ENCODE measurements at regions not wholly inside any gene's neighbourhood (a gene's known extent, or its start where the extent isn't known, plus 50 kb on each side); places are given as distances from the start of the nearest gene placed in this dataset.

DNA sequence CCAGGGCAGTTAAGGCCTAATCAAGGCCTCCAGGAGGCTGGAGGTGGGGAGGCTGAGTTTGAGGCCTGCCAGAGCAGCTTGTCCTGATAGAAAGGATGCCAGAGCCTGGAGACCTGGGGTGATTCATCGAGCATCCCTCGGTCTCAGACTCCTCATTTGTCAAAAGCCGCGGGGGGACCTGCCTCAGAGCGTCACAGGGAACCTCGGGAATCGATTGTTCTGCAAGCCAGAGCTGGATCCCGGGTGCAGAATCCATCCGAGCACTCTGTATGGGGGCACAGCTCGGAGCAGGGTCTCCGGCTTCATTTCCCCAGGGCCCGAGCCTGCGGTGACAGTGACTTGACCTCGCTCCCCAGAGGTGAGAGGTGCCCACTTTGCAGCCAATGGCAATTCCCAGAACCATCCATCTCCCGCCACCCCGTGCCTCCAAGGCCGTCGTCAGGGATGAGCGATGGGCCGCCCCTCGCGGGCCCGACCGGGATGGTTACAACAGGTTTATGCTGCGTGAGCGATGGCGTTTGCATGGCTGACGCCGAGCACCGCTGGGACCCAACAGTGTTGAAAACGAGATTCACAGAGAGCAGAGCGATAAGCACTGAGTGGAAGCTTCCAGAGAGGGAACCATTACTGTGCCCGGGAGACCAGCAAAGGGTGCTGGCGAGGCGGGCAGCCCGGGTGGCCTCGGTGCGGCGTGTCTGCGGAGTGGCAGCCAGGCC is 117.1 kb upstream of the GSE1 start:
- Histone ChIP-seq H3K27me3 (ENCODE audit: control insufficient read depth, insufficient read depth, low read length) (no peaks in the 10 kb centered on the region), H3K27ac (ENCODE audit: low read length) (no peak overlapping the region), H3K9me3 (ENCODE audit: control insufficient read depth, insufficient read depth, low read length) (no peaks in the 10 kb centered on the region), H3K36me3 (ENCODE audit: control insufficient read depth, insufficient read depth, low read length) (no peaks in the 10 kb centered on the region), H3K4me1 (ENCODE audit: control insufficient read depth, insufficient read depth, low read length) (peaks cover 14% of the 10 kb centered on the region), H3K4me3 (ENCODE audit: low read length) (no peak overlapping the region)
- Mint-ChIP-seq H3K4me3 (no peak overlapping the region), H3K27me3 (ENCODE audit: low read depth in 2 of 2) (peaks cover 0 to 3% of the 10 kb centered on the region in 2 donors), H3K36me3 (no peaks in the 10 kb centered on the region), H3K9me3 (no peaks in the 10 kb centered on the region), H3K4me1 (peaks cover 0 to 15% of the 10 kb centered on the region in 2 donors), H3K27ac (no peak overlapping the region)
- TF ChIP-seq, protein P1, sequence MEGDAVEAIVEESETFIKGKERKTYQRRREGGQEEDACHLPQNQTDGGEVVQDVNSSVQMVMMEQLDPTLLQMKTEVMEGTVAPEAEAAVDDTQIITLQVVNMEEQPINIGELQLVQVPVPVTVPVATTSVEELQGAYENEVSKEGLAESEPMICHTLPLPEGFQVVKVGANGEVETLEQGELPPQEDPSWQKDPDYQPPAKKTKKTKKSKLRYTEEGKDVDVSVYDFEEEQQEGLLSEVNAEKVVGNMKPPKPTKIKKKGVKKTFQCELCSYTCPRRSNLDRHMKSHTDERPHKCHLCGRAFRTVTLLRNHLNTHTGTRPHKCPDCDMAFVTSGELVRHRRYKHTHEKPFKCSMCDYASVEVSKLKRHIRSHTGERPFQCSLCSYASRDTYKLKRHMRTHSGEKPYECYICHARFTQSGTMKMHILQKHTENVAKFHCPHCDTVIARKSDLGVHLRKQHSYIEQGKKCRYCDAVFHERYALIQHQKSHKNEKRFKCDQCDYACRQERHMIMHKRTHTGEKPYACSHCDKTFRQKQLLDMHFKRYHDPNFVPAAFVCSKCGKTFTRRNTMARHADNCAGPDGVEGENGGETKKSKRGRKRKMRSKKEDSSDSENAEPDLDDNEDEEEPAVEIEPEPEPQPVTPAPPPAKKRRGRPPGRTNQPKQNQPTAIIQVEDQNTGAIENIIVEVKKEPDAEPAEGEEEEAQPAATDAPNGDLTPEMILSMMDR (IDR thresholded peaks at IDR 0.05) = no peak
- DNase-seq (no peak), ATAC-seq (no peak)
- intact Hi-C loops (cut with micrococcal nuclease) = no loop called here
- 95% methylated on average over 40 of the region's 40 CpGs for WGBS (ENCODE audit: insufficient coverage)

DNA sequence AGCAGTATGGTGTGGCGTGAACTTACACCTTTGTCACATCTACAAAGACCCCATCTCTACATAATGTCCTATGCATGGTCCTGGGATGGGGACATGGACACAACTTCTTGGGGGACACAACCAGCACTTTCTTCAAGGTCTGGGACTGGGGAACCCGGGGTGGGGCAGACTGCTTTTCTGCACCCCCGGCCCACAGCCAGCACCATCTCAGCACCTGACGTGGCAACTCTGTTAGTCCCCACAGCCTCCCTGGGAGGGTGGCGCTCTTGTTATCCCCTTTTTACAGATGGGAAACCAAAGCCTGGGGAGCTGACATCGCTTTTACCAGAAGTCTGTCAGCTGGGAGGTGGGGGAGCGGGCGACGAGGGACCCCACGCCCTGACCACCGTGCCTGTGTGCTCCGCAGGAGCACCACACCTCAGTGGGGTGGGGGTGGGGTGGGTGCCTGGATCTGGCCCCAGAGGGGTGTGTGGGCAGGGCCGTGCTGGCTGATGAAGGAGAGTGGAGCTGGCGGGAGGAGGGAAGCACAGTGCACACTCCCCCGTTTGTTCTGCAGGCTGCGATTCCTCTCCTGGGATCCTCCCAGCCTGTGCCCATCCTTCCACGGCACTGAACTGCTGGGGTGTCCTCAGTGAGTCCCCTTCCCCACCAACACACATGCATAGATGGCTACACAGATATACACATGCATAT is 115.4 kb upstream of the GSE1 start:
- H3K4me3 ChIP-seq (ENCODE audit: low read length) = no peak overlapping the region
- no peak overlapping the region for H3K4me3 Mint-ChIP-seq

DNA sequence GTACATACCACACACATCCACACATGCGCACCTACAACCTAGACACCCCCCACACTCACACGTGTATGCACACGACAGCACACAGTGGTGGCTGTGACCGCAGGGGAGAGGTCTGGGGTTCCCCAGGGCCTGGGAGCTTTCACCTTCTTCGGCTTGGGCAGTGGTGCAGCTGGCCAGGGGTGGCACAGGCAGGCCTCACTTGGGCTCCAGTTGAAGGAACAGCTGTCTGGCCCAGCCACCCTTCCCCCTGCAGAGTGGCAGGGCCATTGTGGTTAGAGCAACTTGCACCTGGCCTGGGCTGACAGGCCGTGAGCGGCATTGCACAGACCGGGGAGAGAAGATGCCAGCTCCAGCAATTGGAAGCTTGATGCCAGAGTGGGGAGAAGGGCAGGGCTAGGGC is 114.5 kb upstream of the GSE1 start:
- Mint-ChIP-seq H3K36me3 (no peaks in the 10 kb centered on the region), H3K9me3 (no peaks in the 10 kb centered on the region), H3K27ac (no peak overlapping the region), H3K27me3 (ENCODE audit: low read depth in 2 of 2) (peaks cover 0 to 3% of the 10 kb centered on the region in 2 donors), H3K4me1 (peaks cover 0 to 9% of the 10 kb centered on the region in 2 donors), H3K4me3 (no peak overlapping the region)
- ATAC-seq = peak; percentile 25 to 87 (median 71)
- intact Hi-C loops (cut with micrococcal nuclease) = no loop called here
- Histone ChIP-seq H3K4me1 (ENCODE audit: control insufficient read depth, insufficient read depth, low read length) (peaks cover 6% of the 10 kb centered on the region), H3K27me3 (ENCODE audit: control insufficient read depth, insufficient read depth, low read length) (no peaks in the 10 kb centered on the region), H3K4me3 (ENCODE audit: low read length) (no peak overlapping the region), H3K36me3 (ENCODE audit: control insufficient read depth, insufficient read depth, low read length) (no peaks in the 10 kb centered on the region), H3K9me3 (ENCODE audit: control insufficient read depth, insufficient read depth, low read length) (no peaks in the 10 kb centered on the region), H3K27ac (ENCODE audit: low read length) (no peak overlapping the region)
- 23% methylated on average over 8 of the region's 8 CpGs for WGBS (ENCODE audit: insufficient coverage)
- DNase-seq = peak in 1 of 2 donors; percentile 23
- TF ChIP-seq, protein P1 (IDR thresholded peaks at IDR 0.05) = no peak

More for the DNA sequence above, 115.4 kb upstream of the GSE1 start:
- H3K27me3 Mint-ChIP-seq (ENCODE audit: low read depth in 2 of 2) = peaks cover 0 to 3% of the 10 kb centered on the region in 2 donors
- H3K36me3 ChIP-seq (ENCODE audit: control insufficient read depth, insufficient read depth, low read length) = no peaks in the 10 kb centered on the region
- no peaks in the 10 kb centered on the region for H3K27me3 ChIP-seq (ENCODE audit: control insufficient read depth, insufficient read depth, low read length)
- no peak overlapping the region for H3K27ac ChIP-seq (ENCODE audit: low read length)
- intact Hi-C loops (cut with micrococcal nuclease) = no loop called here
- H3K4me1 Mint-ChIP-seq = peaks cover 0 to 9% of the 10 kb centered on the region in 2 donors
- no peaks in the 10 kb centered on the region for H3K9me3 ChIP-seq (ENCODE audit: control insufficient read depth, insufficient read depth, low read length)
- WGBS (ENCODE audit: insufficient coverage) = 77% methylated on average over 17 of the region's 17 CpGs
- H3K9me3 Mint-ChIP-seq = no peaks in the 10 kb centered on the region
- H3K36me3 Mint-ChIP-seq = no peaks in the 10 kb centered on the region
- H3K4me1 ChIP-seq (ENCODE audit: control insufficient read depth, insufficient read depth, low read length) = peaks cover 6% of the 10 kb centered on the region
- TF ChIP-seq, protein P1 (IDR thresholded peaks at IDR 0.05) = no peak
- H3K27ac Mint-ChIP-seq = no peak overlapping the region
- ATAC-seq (no peak), DNase-seq (no peak)
